ENCODE measurements at regions not wholly inside any gene's neighbourhood (a gene's known extent, or its start where the extent isn't known, plus 50 kb on each side); places are given as distances from the start of the nearest gene placed in this dataset.

DNA sequence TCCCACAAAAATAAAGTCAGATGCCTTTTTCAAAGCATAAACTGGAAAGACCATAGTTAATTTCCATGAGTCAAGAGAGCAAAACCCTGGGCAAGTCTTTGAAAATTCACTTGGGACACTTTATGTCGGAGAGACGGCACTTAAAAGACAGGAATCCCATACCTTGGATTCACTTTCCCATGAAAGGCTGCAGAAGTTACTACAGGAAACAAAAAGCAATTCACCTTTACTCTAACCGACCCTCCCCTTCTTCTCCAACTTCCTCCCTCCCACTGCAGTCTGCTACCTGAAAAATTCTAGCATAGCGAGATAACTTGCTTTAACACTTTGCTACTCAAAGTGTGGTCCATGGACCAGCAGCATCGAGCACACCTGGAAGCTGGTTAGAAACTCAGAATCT lies 539.1 kb upstream of the JAG1 start:
- no peak for DNase-seq (ENCODE audit: low spot score in 2 of 2)
- TF ChIP-seq, protein P1, sequence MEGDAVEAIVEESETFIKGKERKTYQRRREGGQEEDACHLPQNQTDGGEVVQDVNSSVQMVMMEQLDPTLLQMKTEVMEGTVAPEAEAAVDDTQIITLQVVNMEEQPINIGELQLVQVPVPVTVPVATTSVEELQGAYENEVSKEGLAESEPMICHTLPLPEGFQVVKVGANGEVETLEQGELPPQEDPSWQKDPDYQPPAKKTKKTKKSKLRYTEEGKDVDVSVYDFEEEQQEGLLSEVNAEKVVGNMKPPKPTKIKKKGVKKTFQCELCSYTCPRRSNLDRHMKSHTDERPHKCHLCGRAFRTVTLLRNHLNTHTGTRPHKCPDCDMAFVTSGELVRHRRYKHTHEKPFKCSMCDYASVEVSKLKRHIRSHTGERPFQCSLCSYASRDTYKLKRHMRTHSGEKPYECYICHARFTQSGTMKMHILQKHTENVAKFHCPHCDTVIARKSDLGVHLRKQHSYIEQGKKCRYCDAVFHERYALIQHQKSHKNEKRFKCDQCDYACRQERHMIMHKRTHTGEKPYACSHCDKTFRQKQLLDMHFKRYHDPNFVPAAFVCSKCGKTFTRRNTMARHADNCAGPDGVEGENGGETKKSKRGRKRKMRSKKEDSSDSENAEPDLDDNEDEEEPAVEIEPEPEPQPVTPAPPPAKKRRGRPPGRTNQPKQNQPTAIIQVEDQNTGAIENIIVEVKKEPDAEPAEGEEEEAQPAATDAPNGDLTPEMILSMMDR (IDR thresholded peaks at IDR 0.05) = no peak
- TF ChIP-seq POLR2A (IDR thresholded peaks at IDR 0.05) = no peak
- WGBS, 2 donors = 82 to 86% methylated on average over 5 of the region's 5 CpGs
- intact Hi-C loops (cut with DNase I; ENCODE audit: low total_unique reads) = no loop called here
- H3K4me3 ChIP-seq (ENCODE audit: low read depth, poor library complexity, severe bottlenecking) = no peak overlapping the region

DNA sequence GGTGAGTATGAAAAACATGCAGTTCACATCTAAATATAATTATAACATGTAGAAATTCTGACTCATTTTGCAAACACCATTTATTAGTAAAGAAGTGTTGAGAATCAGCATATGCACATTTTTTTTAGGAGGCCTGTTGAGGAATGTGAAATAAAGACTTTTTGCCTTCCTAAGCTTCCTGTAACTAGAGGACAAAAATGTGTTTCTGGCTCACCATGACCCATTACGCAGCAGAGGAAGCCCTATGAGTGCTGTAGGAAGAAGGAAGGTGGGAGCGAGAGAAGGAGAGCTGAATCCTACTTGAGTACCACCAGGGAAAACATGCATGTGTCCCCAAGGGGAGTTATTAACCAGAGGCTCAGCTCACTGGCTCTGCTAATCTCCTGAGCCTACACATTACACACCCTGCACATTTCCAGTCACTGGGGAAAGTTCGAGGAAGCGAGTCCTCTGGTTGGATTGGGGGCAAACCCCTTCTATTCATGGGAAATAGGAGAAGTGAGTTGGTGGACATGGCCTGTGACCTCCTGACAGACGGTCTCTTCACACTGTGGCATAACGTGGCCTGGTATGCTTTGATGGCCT lies 540.5 kb upstream of the JAG1 start:
- intact Hi-C loops (cut with DNase I; ENCODE audit: low total_unique reads) = no loop called here
- 90% methylated on average over 6 of the region's 6 CpGs for WGBS, 2 donors
- no peak for DNase-seq (ENCODE audit: low spot score in 2 of 2)
- no peak overlapping the region for H3K4me3 ChIP-seq (ENCODE audit: low read depth, poor library complexity, severe bottlenecking)
- TF ChIP-seq, protein P1 (IDR thresholded peaks at IDR 0.05) = no peak
- no peak for TF ChIP-seq POLR2A (IDR thresholded peaks at IDR 0.05)

DNA sequence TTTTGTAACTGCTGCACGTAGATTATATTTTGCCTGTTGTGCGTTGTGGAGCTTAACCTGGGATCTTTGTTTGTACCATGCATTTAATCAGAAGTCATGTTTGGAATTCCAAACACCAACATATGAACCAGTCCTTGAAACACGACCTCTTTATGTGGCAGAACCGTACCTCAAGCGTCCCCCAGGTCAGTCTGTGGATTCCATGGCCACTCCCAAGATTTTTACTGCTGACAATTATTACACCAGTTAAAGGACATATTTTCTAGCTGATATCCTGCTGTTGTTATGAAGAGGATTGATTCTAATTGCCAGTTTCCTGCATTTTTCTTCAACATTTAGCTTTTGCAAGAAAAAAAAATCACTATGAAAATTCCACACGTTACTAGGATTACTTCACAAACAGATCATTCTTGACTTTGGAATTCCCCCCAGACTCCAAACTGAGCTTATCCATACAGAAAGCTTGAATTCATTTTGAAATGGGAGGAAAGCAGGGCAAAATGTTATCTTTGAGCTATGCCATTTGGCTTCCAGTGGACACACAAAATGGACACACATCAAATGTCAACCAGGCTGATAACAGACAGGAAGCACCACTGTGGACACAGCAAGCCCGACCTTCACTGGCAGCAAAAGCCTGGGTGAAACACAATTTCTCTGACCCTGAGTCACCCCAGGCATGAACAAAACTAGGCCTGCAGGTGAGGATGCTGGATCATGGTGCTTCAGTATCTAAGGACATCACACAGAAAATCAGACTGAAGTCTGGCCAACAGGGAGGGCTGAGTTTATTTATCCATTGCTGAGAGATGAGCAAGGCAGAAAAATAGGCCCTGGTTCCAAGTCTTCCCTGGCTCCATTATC lies 542.9 kb upstream of the JAG1 start:
- 64 to 76% methylated on average over 7 of the region's 7 CpGs for WGBS, 2 donors
- intact Hi-C loops (cut with DNase I; ENCODE audit: low total_unique reads) = no loop called here
- no peak for TF ChIP-seq POLR2A (IDR thresholded peaks at IDR 0.05)
- TF ChIP-seq, protein P1 (IDR thresholded peaks at IDR 0.05) = no peak

DNA sequence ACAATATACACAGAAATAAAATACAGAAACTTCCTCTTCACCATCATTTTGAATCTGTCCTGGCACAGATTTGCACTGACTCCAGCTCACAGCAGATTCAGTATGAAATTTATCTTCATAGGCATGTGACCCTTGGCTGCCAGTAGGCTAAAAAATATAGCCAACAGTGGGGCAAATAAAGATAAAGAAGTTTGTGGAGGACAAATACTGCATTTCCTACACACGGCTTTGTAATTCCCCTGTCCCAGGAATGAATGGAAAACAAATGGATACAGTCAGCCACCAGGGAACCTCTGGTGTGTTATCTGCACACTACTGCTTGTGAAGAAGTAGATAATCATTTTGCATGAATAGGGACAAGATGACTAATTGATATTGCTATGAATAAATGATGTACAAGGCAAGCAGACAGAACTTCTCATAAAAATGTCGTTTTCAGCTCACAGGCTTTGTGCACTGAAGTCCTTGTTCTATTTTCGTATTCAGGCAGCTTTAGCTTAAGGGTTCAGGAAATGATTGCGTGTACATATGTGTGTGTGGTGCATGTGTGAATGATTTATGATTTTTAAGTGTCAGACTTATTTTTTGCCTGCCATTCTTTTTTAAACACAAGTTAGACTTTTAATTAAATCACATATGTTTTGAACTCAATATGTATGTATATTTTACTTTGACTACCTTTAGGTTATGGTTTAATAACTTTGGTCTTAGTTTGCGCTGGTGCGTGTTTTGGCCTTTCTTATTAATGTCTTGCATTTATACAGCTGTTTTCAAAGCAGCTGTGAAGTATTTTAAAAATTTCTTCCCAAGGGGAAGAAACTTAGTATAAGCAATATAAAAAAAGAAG lies 543.8 kb upstream of the JAG1 start:
- TF ChIP-seq, protein P1 (IDR thresholded peaks at IDR 0.05) = no peak
- no peak for TF ChIP-seq POLR2A (IDR thresholded peaks at IDR 0.05)
- no peak overlapping the region for H3K4me3 ChIP-seq (ENCODE audit: low read depth, poor library complexity, severe bottlenecking)
- 57 to 59% methylated on average over 6 of the region's 6 CpGs for WGBS, 2 donors
- intact Hi-C loops (cut with DNase I; ENCODE audit: low total_unique reads) = no loop called here
- DNase-seq (ENCODE audit: low spot score in 2 of 2) = no peak

More for the DNA sequence above, 542.9 kb upstream of the JAG1 start:
- DNase-seq (ENCODE audit: low spot score in 2 of 2) = no peak
- H3K4me3 ChIP-seq (ENCODE audit: low read depth, poor library complexity, severe bottlenecking) = no peak overlapping the region

DNA sequence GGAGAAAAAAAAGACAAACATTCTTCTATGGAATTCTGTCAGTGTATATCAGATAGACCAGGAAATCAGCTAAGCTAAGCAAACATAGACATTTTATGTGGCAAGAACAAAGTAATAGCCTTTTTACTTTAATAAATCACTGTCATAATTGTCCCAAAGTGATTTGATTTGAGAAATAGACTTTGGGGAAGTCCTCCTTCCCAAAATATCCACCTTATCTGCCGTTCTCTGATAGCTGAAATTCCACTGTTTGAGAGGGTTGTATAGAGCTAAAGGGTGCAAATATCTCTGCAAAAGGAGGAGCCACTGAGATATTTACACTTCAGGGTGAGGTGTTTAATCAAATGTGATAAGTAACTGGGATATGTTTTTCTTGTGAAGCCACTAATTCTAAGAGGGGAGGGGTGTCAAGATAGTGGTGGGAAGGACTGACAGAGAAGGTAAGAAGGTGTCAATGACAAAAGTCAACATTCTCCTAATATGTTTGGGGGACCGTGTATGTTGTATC lies 544.4 kb upstream of the JAG1 start:
- DNase-seq (ENCODE audit: low spot score in 2 of 2) = no peak

More for the DNA sequence above, 544.4 kb upstream of the JAG1 start:
- intact Hi-C loops (cut with DNase I; ENCODE audit: low total_unique reads) = no loop called here
- no peak overlapping the region for H3K4me3 ChIP-seq (ENCODE audit: low read depth, poor library complexity, severe bottlenecking)
- TF ChIP-seq, protein P1 (IDR thresholded peaks at IDR 0.05) = no peak
- no peak for TF ChIP-seq POLR2A (IDR thresholded peaks at IDR 0.05)
- WGBS, 2 donors = 76 to 83% methylated on average over 2 of the region's 2 CpGs

All from lower leg skin (tissue), 4 donors.